ENCODE measurements at regions not wholly inside any gene's neighbourhood (a gene's known extent, or its start where the extent isn't known, plus 50 kb on each side); places are given as distances from the start of the nearest gene placed in this dataset.

DNA sequence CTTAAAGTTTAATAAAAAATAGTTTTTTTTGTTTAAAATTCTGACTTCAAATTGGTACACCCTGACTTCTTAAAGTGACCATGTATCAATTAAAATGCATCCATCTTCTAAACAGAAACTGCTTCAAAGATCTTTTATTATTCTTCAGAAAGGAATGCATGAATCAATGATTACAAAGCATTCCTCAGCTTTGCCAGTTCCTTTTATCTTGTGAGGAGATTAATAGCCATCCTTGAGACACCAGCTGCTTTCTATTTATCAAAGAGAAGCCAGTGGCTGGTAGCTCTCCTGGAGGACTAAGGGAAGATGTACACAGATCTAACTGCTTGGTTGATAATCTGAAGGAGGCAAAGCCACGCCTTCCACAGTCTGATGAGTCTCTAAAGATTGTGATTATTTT, 2222.5 kb downstream of the LRRC4C start:
- TF ChIP-seq EZH2phosphoT487 (IDR thresholded peaks at IDR 0.05; ENCODE audit: insufficient read depth, low read depth) (no peak), EZH2 (IDR thresholded peaks at IDR 0.05; ENCODE audit: insufficient read depth, poor library complexity, severe bottlenecking) (no peak)

Data from GM23248 (cell line).